Colonic mucosa (tissue), 4 donors: ENCODE measurements at regions not wholly inside any gene's neighbourhood (a gene's known extent, or its start where the extent isn't known, plus 50 kb on each side); places are given as distances from the start of the nearest gene placed in this dataset.

ENCODE experiments used
- DNase-seq: peaks from one replicate; pipeline ENCODE4 v3.0.0-alpha.2; 2020
- H3K27ac ChIP-seq: fragments of 200-600 bp; one replicate; pipeline ENCODE4 v1.8.0; 2021
- H3K27me3 ChIP-seq: fragments of 200-600 bp; one replicate; pipeline ENCODE4 v1.8.0; 2021
- H3K36me3 ChIP-seq: fragments of 200-600 bp; one replicate; pipeline ENCODE4 v1.8.0; 2021
- H3K4me1 ChIP-seq: fragments of 200-600 bp; one replicate; pipeline ENCODE4 v1.8.0; 2021; ENCODE audit warnings: mild to moderate bottlenecking
- H3K4me3 ChIP-seq: fragments of 200-600 bp; one replicate; pipeline ENCODE4 v1.8.0; 2021
- H3K9ac ChIP-seq, 2 donors: one replicate each; pipeline ENCODE4 v1.7.0; 2013; ENCODE audit warnings: control low read depth in 2 of 2, low read depth in 2 of 2, low read length in 2 of 2
- H3K9me3 ChIP-seq: fragments of 200-600 bp; one replicate; pipeline ENCODE4 v1.8.0; 2021
- intact Hi-C: fragments of 100-400 bp; cut with DNase I; formaldehyde crosslinking; loops from one replicate; pipeline ENCODE4 v1.14.1; 2022
- TF ChIP-seq, protein P1 (sequence below): fragments of 200-600 bp; IDR thresholded peaks from one replicate; pipeline ENCODE4 v1.8.0; 2022; ENCODE audit warnings: antibody characterized with exemption, mild to moderate bottlenecking
- donor health status: healthy.
- donor health status: DM: no; HTN: no; CAD: no.
- donor health status: DM: no; HTN: no; CAD: no.

GRCh38 chr1:30386156-30386926 lies 337.0 kb downstream of the MATN1 start:
- no peaks in the 10 kb centered on the region for H3K36me3 ChIP-seq
- H3K9me3 ChIP-seq = no peaks in the 10 kb centered on the region
- TF ChIP-seq, protein P1, sequence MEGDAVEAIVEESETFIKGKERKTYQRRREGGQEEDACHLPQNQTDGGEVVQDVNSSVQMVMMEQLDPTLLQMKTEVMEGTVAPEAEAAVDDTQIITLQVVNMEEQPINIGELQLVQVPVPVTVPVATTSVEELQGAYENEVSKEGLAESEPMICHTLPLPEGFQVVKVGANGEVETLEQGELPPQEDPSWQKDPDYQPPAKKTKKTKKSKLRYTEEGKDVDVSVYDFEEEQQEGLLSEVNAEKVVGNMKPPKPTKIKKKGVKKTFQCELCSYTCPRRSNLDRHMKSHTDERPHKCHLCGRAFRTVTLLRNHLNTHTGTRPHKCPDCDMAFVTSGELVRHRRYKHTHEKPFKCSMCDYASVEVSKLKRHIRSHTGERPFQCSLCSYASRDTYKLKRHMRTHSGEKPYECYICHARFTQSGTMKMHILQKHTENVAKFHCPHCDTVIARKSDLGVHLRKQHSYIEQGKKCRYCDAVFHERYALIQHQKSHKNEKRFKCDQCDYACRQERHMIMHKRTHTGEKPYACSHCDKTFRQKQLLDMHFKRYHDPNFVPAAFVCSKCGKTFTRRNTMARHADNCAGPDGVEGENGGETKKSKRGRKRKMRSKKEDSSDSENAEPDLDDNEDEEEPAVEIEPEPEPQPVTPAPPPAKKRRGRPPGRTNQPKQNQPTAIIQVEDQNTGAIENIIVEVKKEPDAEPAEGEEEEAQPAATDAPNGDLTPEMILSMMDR = no peak
- DNase-seq = no peak
- intact Hi-C loops = no loop called here
- H3K27me3 ChIP-seq = no peaks in the 10 kb centered on the region
- H3K9ac ChIP-seq = no peak overlapping the region
- H3K4me3 ChIP-seq = no peak overlapping the region
- H3K4me1 ChIP-seq = no peaks in the 10 kb centered on the region
- no peak overlapping the region for H3K27ac ChIP-seq

- Histone ChIP-seq H3K9ac (no peak overlapping the region), H3K4me1 (no peaks in the 10 kb centered on the region), H3K36me3 (no peaks in the 10 kb centered on the region), H3K9me3 (no peaks in the 10 kb centered on the region), H3K27me3 (no peaks in the 10 kb centered on the region), H3K27ac (no peak overlapping the region), H3K4me3 (no peak overlapping the region)
- intact Hi-C loops = no loop called here
- TF ChIP-seq, protein P1 = no peak
- DNase-seq = no peak
Measured at GRCh38 chr1:30385246-30385995, 338.0 kb downstream of the MATN1 start.

DNA sequence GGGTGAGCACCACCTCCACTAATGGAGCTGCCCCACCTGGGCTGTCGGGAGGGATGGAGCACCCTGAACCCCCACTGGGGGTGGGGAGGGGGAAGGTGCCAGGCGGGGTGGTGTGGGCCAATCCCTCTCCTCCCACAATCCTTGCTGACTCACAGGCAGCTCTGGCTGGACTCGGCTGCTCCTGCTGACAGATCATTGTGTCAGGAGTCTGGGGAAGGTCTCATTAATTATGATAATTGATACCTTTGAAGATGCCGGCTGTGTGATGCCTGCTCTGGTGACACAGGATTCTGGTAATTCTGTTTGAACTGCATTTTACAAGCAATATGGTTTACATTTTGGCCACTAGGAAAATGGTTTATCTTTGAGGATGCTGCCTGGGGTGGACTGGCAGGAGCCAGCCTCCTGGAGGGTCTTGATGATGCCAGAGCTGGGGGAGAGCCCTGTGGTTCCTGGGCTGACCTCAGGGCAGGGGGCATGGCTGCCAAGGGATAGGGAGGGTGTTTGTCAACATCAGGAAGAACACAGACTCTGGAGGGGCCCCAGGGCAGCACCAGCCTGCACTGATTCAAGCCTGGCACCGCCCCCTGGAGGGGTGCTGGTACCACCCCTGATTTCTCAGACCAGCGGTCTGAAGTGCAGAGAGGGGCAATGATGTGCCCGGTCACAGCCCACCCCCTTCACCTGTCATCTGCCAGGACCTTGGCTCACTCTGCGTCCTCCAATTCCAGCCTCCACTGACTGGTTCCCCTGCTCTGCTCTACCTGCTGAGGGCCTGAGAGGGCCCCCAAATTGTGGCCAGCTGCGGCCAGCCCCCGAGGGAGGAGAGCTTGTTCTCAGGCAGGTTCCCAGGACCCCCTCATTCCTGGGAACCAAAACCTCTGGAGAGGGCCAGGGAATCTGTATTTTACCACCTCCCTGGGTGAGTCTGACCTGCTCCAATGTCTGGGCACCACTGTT lies 338.8 kb downstream of the MATN1 start:
- no peak for DNase-seq
- H3K27me3 ChIP-seq = no peaks in the 10 kb centered on the region

DNA sequence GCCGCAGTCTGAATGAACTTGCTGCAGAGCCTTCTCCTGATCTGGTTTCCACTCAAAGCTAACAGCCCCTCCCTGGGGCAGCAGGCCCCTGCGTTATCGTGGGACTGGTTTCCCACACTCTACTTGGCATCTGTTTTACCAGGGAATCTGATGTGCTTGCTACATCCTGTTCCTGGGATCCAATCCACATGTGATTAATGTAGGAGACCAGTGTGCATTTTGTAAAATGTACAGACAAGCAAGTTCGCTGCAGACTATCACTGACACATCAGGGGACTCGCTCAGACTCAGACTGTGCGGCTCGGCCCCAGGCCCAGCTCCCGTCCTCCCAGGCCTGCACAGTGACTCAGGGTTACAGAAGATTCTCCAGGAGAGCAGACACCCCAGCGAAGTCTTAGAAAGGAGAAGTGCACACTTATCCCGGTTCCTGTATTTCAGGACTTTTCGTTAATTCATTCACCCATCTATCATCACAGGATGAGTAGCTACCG lies 340.1 kb downstream of the MATN1 start:
- Histone ChIP-seq H3K36me3 (no peaks in the 10 kb centered on the region), H3K27ac (no peak overlapping the region), H3K4me3 (no peak overlapping the region), H3K9ac (no peak overlapping the region), H3K27me3 (no peaks in the 10 kb centered on the region), H3K4me1 (no peaks in the 10 kb centered on the region), H3K9me3 (no peaks in the 10 kb centered on the region)
- intact Hi-C loops = loop anchor here (5.0 kb wide), 1 partner anchor 1146 kb away; the partner anchor contains the start of gene PTPRU
- TF ChIP-seq, protein P1 = no peak
- DNase-seq = no peak

More for the DNA sequence above, 338.8 kb downstream of the MATN1 start:
- H3K9ac ChIP-seq = no peak overlapping the region
- H3K4me3 ChIP-seq = no peak overlapping the region
- no peaks in the 10 kb centered on the region for H3K36me3 ChIP-seq
- no peak overlapping the region for H3K27ac ChIP-seq
- intact Hi-C loops = loop anchor here (5.0 kb wide), 1 partner anchor 1147 kb away; the partner anchor contains the start of gene PTPRU
- no peaks in the 10 kb centered on the region for H3K9me3 ChIP-seq
- TF ChIP-seq, protein P1 = no peak
- H3K4me1 ChIP-seq = no peaks in the 10 kb centered on the region

DNA sequence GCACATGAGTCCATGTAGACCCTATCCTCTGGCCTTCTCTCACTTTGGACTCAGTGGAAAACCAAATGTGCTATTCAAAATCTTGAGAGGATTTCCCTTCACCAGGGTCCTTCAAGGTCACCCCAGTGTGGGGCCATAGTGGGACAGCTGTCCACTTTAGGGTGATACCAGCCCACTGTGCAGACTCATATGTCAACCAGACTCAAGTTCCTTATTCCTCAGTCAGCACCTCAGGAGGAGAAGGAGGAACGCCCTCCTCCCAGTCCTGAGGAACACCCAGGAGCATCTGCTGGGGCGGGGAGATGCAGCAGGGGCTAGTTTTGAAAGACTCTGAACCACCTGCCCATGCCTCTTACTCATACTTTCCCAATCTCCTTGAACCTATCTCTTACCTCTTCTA lies 340.9 kb downstream of the MATN1 start:
- no peak for DNase-seq
- Histone ChIP-seq H3K27me3 (no peaks in the 10 kb centered on the region), H3K4me1 (no peaks in the 10 kb centered on the region), H3K36me3 (no peaks in the 10 kb centered on the region), H3K4me3 (no peak overlapping the region), H3K9me3 (no peaks in the 10 kb centered on the region), H3K27ac (no peak overlapping the region), H3K9ac (no peak overlapping the region)
- TF ChIP-seq, protein P1 = no peak
- intact Hi-C loops = loop anchor here (5.0 kb wide), 1 partner anchor 1145 kb away; the partner anchor contains the start of gene PTPRU
